ENCODE measurements at regions not wholly inside any gene's neighbourhood (a gene's known extent, or its start where the extent isn't known, plus 50 kb on each side); places are given as distances from the start of the nearest gene placed in this dataset.

DNA sequence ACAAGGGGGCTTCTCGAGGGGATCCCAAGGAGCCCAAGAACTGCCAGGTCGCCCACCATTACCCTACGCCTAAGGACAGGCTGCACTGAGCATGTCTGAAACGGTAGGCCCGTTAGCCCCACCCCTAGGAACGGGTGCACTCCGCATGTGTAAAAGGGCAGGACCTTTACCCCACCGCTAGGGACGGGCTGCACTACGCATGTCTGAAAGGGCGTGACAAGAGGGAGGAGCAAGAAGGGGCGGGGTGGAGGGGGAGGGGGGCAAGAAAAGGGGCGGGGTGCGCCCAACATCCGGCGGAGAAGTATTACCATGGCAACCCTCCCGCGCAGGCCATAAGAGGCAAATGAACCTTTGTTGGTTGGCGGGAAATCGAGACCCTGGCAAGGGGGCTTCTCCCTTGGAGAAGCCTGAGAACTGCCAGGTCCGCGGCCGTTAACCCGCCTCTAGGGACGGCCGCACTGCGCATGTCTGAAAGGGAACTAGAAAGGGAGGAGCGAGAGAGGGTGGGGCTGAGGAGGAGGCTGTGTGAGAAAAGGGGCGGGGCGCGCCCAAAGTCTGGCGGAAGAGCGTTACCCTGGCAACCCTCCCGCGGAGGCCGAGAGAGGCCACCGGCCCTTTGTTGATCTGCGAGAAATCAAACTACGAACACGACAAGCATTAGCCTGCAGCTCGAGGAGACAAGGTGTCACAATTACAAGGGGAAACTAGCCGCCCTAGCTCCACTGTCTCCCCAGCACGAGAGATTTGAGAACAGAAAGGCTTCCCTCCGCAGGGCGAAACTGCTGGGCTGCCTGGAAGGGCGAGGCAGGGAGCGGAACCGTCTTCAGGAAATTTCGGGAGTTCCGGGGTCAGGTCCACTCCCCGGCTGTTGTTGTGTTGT, 2046.8 kb downstream of the TP53TG3F start:
- peak overlapping the region; percentile 82 for H3K9ac ChIP-seq (ENCODE audit: insufficient read length, low read depth)

DNA sequence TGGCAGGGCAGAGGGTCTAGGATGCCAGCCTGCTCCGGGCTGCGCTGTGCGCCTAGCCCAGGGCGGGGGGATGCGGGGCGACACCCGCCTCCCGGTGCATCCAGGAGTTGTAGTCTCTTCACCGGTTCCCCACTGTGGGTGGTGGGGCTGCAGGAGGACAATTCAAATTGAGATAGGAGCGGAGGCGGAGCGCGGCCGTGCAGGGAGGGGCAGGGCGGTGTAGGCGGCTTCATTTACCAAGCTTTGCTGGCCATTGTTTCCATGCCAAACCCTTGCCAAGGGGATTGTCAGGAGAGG, 2047.4 kb downstream of the TP53TG3F start:
- no peak for TF ChIP-seq ZNF274 (IDR thresholded peaks at IDR 0.05; ENCODE audit: low read depth, low read length)
- no peak for TF ChIP-seq SUZ12 (IDR thresholded peaks at IDR 0.05; ENCODE audit: extremely low read depth, insufficient read depth, insufficient read length)
- TF ChIP-seq YY1 (IDR thresholded peaks at IDR 0.05; ENCODE audit: insufficient read depth, insufficient read length) = no peak
- Histone ChIP-seq H3K9ac (ENCODE audit: insufficient read length, low read depth) (peak overlapping the region; percentile 82), H3K36me3 (ENCODE audit: insufficient read depth, insufficient read length, low read length) (no peaks in the 10 kb centered on the region), H3K27me3 (ENCODE audit: insufficient read depth, insufficient read length) (peaks cover 3% of the 10 kb centered on the region), H3K9me3 (ENCODE audit: insufficient read depth, low read length) (no peaks in the 10 kb centered on the region), H3K4me3 (ENCODE audit: insufficient read length, low read depth) (peak overlapping the region; percentile 80), H3K4me1 (ENCODE audit: insufficient read depth, insufficient read length) (peaks cover 8% of the 10 kb centered on the region)
- DNase-seq (ENCODE audit: low read depth, low spot score) = no peak

More for the DNA sequence above, 2046.8 kb downstream of the TP53TG3F start:
- Histone ChIP-seq H3K4me1 (ENCODE audit: insufficient read depth, insufficient read length) (peaks cover 8% of the 10 kb centered on the region), H3K27me3 (ENCODE audit: insufficient read depth, insufficient read length) (peaks cover 3% of the 10 kb centered on the region), H3K9me3 (ENCODE audit: insufficient read depth, low read length) (no peaks in the 10 kb centered on the region), H3K36me3 (ENCODE audit: insufficient read depth, insufficient read length, low read length) (no peaks in the 10 kb centered on the region), H3K4me3 (ENCODE audit: insufficient read length, low read depth) (peak overlapping the region; percentile 80)
- DNase-seq (ENCODE audit: low read depth, low spot score) = no peak
- TF ChIP-seq ZNF274 (IDR thresholded peaks at IDR 0.05; ENCODE audit: low read depth, low read length) (no peak), YY1 (IDR thresholded peaks at IDR 0.05; ENCODE audit: insufficient read depth, insufficient read length) (no peak), SUZ12 (IDR thresholded peaks at IDR 0.05; ENCODE audit: extremely low read depth, insufficient read depth, insufficient read length) (no peak)

GRCh38 chr16:35510701-35511100, 2051.3 kb downstream of the TP53TG3F start:
- Histone ChIP-seq H3K36me3 (ENCODE audit: insufficient read depth, insufficient read length, low read length) (no peaks in the 10 kb centered on the region), H3K9ac (ENCODE audit: insufficient read length, low read depth) (no peak overlapping the region), H3K4me1 (ENCODE audit: insufficient read depth, insufficient read length) (peaks cover 5% of the 10 kb centered on the region), H3K27me3 (ENCODE audit: insufficient read depth, insufficient read length) (peaks cover 3% of the 10 kb centered on the region), H3K9me3 (ENCODE audit: insufficient read depth, low read length) (no peaks in the 10 kb centered on the region; the same call in 1 of the 2 replicates), H3K4me3 (ENCODE audit: insufficient read length, low read depth) (no peak overlapping the region)
- DNase-seq (ENCODE audit: low read depth, low spot score) = no peak
- no peak for TF ChIP-seq YY1 (IDR thresholded peaks at IDR 0.05; ENCODE audit: insufficient read depth, insufficient read length)
- TF ChIP-seq ZNF274 (IDR thresholded peaks at IDR 0.05; ENCODE audit: low read depth, low read length) = no peak
- no peak for TF ChIP-seq SUZ12 (IDR thresholded peaks at IDR 0.05; ENCODE audit: extremely low read depth, insufficient read depth, insufficient read length)

DNA sequence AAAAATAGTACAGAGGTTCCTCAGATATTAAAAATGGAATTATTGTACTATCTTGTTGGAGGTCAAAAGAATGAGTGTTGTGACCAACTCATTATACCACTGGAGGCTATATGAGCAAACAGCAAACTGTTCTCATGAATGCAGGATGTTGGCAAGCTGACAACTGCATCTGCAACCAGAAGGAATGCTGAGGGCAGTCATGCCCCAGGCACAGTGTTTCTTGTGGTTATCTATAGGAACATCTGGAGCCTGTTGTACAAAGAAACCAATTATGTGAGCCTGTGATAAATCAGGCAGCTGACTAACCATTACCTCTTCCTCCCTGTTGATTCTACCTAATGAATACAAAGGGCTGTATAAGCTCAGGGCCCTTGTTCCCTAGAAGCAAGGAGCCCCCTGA, 2057.1 kb downstream of the TP53TG3F start:
- H3K9me3 ChIP-seq (ENCODE audit: insufficient read depth, low read length) = peaks cover 22% of the 10 kb centered on the region
- no peaks in the 10 kb centered on the region for H3K27me3 ChIP-seq (ENCODE audit: insufficient read depth, insufficient read length)
- H3K36me3 ChIP-seq (ENCODE audit: insufficient read depth, insufficient read length, low read length) = no peaks in the 10 kb centered on the region
- H3K4me3 ChIP-seq (ENCODE audit: insufficient read length, low read depth) = no peak overlapping the region
- no peak for DNase-seq (ENCODE audit: low read depth, low spot score)
- no peak overlapping the region for H3K9ac ChIP-seq (ENCODE audit: insufficient read length, low read depth)
- TF ChIP-seq YY1 (IDR thresholded peaks at IDR 0.05; ENCODE audit: insufficient read depth, insufficient read length) (no peak), ZNF274 (IDR thresholded peaks at IDR 0.05; ENCODE audit: low read depth, low read length) (no peak), SUZ12 (IDR thresholded peaks at IDR 0.05; ENCODE audit: extremely low read depth, insufficient read depth, insufficient read length) (no peak)
- no peaks in the 10 kb centered on the region for H3K4me1 ChIP-seq (ENCODE audit: insufficient read depth, insufficient read length)

- H3K36me3 ChIP-seq (ENCODE audit: insufficient read depth, insufficient read length, low read length) = no peaks in the 10 kb centered on the region
- no peak for DNase-seq (ENCODE audit: low read depth, low spot score)
- H3K9me3 ChIP-seq (ENCODE audit: insufficient read depth, low read length) = peaks cover 26% of the 10 kb centered on the region
- TF ChIP-seq SUZ12 (IDR thresholded peaks at IDR 0.05; ENCODE audit: extremely low read depth, insufficient read depth, insufficient read length) (no peak), YY1 (IDR thresholded peaks at IDR 0.05; ENCODE audit: insufficient read depth, insufficient read length) (no peak), ZNF274 (IDR thresholded peaks at IDR 0.05; ENCODE audit: low read depth, low read length) (no peak)
- no peak overlapping the region for H3K4me3 ChIP-seq (ENCODE audit: insufficient read length, low read depth)
- H3K9ac ChIP-seq (ENCODE audit: insufficient read length, low read depth) = no peak overlapping the region
- no peaks in the 10 kb centered on the region for H3K4me1 ChIP-seq (ENCODE audit: insufficient read depth, insufficient read length)
- no peaks in the 10 kb centered on the region for H3K27me3 ChIP-seq (ENCODE audit: insufficient read depth, insufficient read length)
Observed at GRCh38 chr16:35516971-35517370, 2057.6 kb downstream of the TP53TG3F start.

DNA sequence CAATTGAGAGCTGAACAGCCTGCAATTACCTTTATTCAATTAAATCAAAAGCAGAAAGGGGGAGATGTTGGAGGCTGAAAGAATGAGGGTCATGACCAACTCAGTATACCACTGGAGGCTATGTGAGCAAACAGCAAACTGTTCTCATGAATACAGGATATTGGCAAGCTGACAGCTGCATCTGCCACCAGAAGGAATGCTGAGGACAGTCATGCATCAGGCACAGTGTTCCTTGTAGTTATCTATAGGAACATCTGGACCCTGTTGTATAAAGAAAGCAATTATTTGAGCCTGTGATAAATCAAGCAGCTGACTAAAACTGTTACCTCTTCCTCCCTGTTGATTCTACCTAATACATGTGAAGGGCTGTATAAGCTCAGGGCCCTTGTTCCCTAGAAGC, 2064.6 kb downstream of the TP53TG3F start:
- Histone ChIP-seq H3K9me3 (ENCODE audit: insufficient read depth, low read length) (peaks cover 14% of the 10 kb centered on the region), H3K27me3 (ENCODE audit: insufficient read depth, insufficient read length) (no peaks in the 10 kb centered on the region), H3K4me1 (ENCODE audit: insufficient read depth, insufficient read length) (no peaks in the 10 kb centered on the region), H3K4me3 (ENCODE audit: insufficient read length, low read depth) (no peak overlapping the region), H3K36me3 (ENCODE audit: insufficient read depth, insufficient read length, low read length) (no peaks in the 10 kb centered on the region), H3K9ac (ENCODE audit: insufficient read length, low read depth) (no peak overlapping the region)
- no peak for DNase-seq (ENCODE audit: low read depth, low spot score)
- no peak for TF ChIP-seq SUZ12 (IDR thresholded peaks at IDR 0.05; ENCODE audit: extremely low read depth, insufficient read depth, insufficient read length)
- TF ChIP-seq YY1 (IDR thresholded peaks at IDR 0.05; ENCODE audit: insufficient read depth, insufficient read length) = no peak
- no peak for TF ChIP-seq ZNF274 (IDR thresholded peaks at IDR 0.05; ENCODE audit: low read depth, low read length)

- Histone ChIP-seq H3K9me3 (ENCODE audit: insufficient read depth, low read length) (peaks cover 14% of the 10 kb centered on the region), H3K27me3 (ENCODE audit: insufficient read depth, insufficient read length) (no peaks in the 10 kb centered on the region), H3K4me3 (ENCODE audit: insufficient read length, low read depth) (no peak overlapping the region), H3K36me3 (ENCODE audit: insufficient read depth, insufficient read length, low read length) (no peaks in the 10 kb centered on the region), H3K9ac (ENCODE audit: insufficient read length, low read depth) (no peak overlapping the region), H3K4me1 (ENCODE audit: insufficient read depth, insufficient read length) (no peaks in the 10 kb centered on the region)
- TF ChIP-seq SUZ12 (IDR thresholded peaks at IDR 0.05; ENCODE audit: extremely low read depth, insufficient read depth, insufficient read length) (no peak), YY1 (IDR thresholded peaks at IDR 0.05; ENCODE audit: insufficient read depth, insufficient read length) (no peak), ZNF274 (IDR thresholded peaks at IDR 0.05; ENCODE audit: low read depth, low read length) (no peak)
- DNase-seq (ENCODE audit: low read depth, low spot score) = no peak
Observed at GRCh38 chr16:35525979-35526590, 2066.7 kb downstream of the TP53TG3F start.

Measured in NT2/D1 (cell line).